ENCODE measurements at regions not wholly inside any gene's neighbourhood (a gene's known extent, or its start where the extent isn't known, plus 50 kb on each side); places are given as distances from the start of the nearest gene placed in this dataset.

- TF ChIP-seq, protein P1, sequence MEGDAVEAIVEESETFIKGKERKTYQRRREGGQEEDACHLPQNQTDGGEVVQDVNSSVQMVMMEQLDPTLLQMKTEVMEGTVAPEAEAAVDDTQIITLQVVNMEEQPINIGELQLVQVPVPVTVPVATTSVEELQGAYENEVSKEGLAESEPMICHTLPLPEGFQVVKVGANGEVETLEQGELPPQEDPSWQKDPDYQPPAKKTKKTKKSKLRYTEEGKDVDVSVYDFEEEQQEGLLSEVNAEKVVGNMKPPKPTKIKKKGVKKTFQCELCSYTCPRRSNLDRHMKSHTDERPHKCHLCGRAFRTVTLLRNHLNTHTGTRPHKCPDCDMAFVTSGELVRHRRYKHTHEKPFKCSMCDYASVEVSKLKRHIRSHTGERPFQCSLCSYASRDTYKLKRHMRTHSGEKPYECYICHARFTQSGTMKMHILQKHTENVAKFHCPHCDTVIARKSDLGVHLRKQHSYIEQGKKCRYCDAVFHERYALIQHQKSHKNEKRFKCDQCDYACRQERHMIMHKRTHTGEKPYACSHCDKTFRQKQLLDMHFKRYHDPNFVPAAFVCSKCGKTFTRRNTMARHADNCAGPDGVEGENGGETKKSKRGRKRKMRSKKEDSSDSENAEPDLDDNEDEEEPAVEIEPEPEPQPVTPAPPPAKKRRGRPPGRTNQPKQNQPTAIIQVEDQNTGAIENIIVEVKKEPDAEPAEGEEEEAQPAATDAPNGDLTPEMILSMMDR (IDR thresholded peaks at IDR 0.05), result no peak
- TF ChIP-seq POLR2AphosphoS5 (IDR thresholded peaks at IDR 0.05) (no peak), EP300 (IDR thresholded peaks at IDR 0.05) (no peak), POLR2A (IDR thresholded peaks at IDR 0.05) (no peak)
Observed at GRCh38 chr4:173675446-173675845, 145.4 kb upstream of the HAND2 start.
